ENCODE measurements at regions not wholly inside any gene's neighbourhood (a gene's known extent, or its start where the extent isn't known, plus 50 kb on each side); places are given as distances from the start of the nearest gene placed in this dataset.
"Not testable (repeated sequence)": the region's sequence is repeated elsewhere in the genome, so short reads cannot be mapped to it uniquely, and the experiment has no call there.

- no peak for DNase-seq (ENCODE audit: low read depth, low spot score)
These were observed 946.6 kb upstream of the ARRDC3 start for GRCh38 chr5:92329759-92330158.

GRCh38 chr5:92328584-92329259, 945.6 kb upstream of the ARRDC3 start:
- no peak for DNase-seq (ENCODE audit: low read depth, low spot score)

- no peak for DNase-seq (ENCODE audit: low read depth, low spot score)
These were observed 937.3 kb upstream of the ARRDC3 start for GRCh38 chr5:92320446-92320845.

- DNase-seq (ENCODE audit: low read depth, low spot score), result no peak
These were observed 930.3 kb upstream of the ARRDC3 start for GRCh38 chr5:92313385-92313784.

GRCh38 chr5:92309336-92309991, 926.3 kb upstream of the ARRDC3 start:
- DNase-seq (ENCODE audit: low read depth, low spot score), result no peak

GRCh38 chr5:92308679-92309078, 925.6 kb upstream of the ARRDC3 start:
- no peak for DNase-seq (ENCODE audit: low read depth, low spot score)

- DNase-seq (ENCODE audit: low read depth, low spot score), result not testable (repeated sequence)
These were observed 919.2 kb upstream of the ARRDC3 start for GRCh38 chr5:92302356-92302755.

- no peak for DNase-seq (ENCODE audit: low read depth, low spot score)
These were observed 900.4 kb upstream of the ARRDC3 start for GRCh38 chr5:92283521-92283920.

GRCh38 chr5:92271750-92272149, 888.6 kb upstream of the ARRDC3 start:
- DNase-seq (ENCODE audit: low read depth, low spot score), result not testable (repeated sequence)

GRCh38 chr5:92268343-92268742, 885.2 kb upstream of the ARRDC3 start:
- DNase-seq (ENCODE audit: low read depth, low spot score), result no peak

- no peak for DNase-seq (ENCODE audit: low read depth, low spot score)
These were observed 884.7 kb upstream of the ARRDC3 start for GRCh38 chr5:92267830-92268229.

GRCh38 chr5:92265804-92266203, 882.7 kb upstream of the ARRDC3 start:
- DNase-seq (ENCODE audit: low read depth, low spot score), result no peak

GRCh38 chr5:92255605-92256004, 872.5 kb upstream of the ARRDC3 start:
- DNase-seq (ENCODE audit: low read depth, low spot score), result not testable (repeated sequence)

GRCh38 chr5:92248518-92248917, 865.4 kb upstream of the ARRDC3 start:
- DNase-seq (ENCODE audit: low read depth, low spot score), result no peak

GRCh38 chr5:92242170-92242569, 859.1 kb upstream of the ARRDC3 start:
- DNase-seq (ENCODE audit: low read depth, low spot score), result no peak

- no peak for DNase-seq (ENCODE audit: low read depth, low spot score)
These were observed 854.8 kb upstream of the ARRDC3 start for GRCh38 chr5:92237896-92238295.

- no peak for DNase-seq (ENCODE audit: low read depth, low spot score)
These were observed 839.3 kb upstream of the ARRDC3 start for GRCh38 chr5:92222449-92222848.

GRCh38 chr5:92216852-92217251, 833.7 kb upstream of the ARRDC3 start:
- not testable (repeated sequence) for DNase-seq (ENCODE audit: low read depth, low spot score)

- no peak for DNase-seq (ENCODE audit: low read depth, low spot score)
These were observed 832.0 kb upstream of the ARRDC3 start for GRCh38 chr5:92215116-92215515.

GRCh38 chr5:92208265-92208664, 825.1 kb upstream of the ARRDC3 start:
- no peak for DNase-seq (ENCODE audit: low read depth, low spot score)

- DNase-seq (ENCODE audit: low read depth, low spot score), result no peak
These were observed 824.0 kb upstream of the ARRDC3 start for GRCh38 chr5:92207151-92207550.

- DNase-seq (ENCODE audit: low read depth, low spot score), result no peak
These were observed 823.6 kb upstream of the ARRDC3 start for GRCh38 chr5:92206681-92207080.

GRCh38 chr5:92199035-92199434, 815.9 kb upstream of the ARRDC3 start:
- DNase-seq (ENCODE audit: low read depth, low spot score), result not testable (repeated sequence)

Data from brain pericyte (primary cell).